AG09319 (cell line): ENCODE measurements at regions not wholly inside any gene's neighbourhood (a gene's known extent, or its start where the extent isn't known, plus 50 kb on each side); places are given as distances from the start of the nearest gene placed in this dataset.

ENCODE experiments used
- DNase-seq: peaks from one replicate; pipeline ENCODE4 v3.0.0-alpha.2; 2010; ENCODE audit warnings: low read depth; ENCODE audit errors: extremely low read depth
- TF ChIP-seq, protein P1 (sequence below): IDR thresholded peaks from 2 replicates; pipeline ENCODE4 v1.5.1; 2011; ENCODE audit warnings: low read depth, mild to moderate bottlenecking, inconsistent platforms, low read length, moderate library complexity

DNA sequence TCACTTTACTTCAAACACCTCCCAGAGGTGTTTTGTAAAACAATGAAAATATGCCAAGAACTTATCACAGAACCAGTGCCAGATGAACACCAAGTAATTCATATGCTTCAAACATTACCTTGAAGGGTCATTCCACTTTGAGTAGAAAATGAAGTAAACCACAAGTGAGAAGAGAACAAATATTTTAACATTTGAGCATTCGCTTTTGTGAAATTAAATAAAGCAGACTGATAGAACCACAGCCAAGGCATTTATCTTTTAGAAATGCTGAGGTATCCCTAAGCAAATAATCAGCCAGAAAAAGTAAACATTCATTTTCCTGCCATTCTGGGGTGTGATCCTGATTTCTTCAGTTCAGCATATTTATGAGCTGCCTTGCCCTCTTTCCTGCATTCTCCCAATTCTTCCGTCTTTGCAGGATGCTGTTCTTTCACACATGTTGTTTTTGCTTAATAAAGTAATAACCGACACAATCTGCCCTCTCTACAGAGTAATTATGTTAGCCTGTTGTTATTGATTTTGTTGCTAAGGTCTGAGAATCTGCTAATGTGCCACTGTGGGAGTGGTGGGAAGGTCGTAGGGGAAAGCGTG is 235.6 kb upstream of the TGFBR2 start:
- DNase-seq: no peak
- TF ChIP-seq, protein P1, sequence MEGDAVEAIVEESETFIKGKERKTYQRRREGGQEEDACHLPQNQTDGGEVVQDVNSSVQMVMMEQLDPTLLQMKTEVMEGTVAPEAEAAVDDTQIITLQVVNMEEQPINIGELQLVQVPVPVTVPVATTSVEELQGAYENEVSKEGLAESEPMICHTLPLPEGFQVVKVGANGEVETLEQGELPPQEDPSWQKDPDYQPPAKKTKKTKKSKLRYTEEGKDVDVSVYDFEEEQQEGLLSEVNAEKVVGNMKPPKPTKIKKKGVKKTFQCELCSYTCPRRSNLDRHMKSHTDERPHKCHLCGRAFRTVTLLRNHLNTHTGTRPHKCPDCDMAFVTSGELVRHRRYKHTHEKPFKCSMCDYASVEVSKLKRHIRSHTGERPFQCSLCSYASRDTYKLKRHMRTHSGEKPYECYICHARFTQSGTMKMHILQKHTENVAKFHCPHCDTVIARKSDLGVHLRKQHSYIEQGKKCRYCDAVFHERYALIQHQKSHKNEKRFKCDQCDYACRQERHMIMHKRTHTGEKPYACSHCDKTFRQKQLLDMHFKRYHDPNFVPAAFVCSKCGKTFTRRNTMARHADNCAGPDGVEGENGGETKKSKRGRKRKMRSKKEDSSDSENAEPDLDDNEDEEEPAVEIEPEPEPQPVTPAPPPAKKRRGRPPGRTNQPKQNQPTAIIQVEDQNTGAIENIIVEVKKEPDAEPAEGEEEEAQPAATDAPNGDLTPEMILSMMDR: no peak

DNA sequence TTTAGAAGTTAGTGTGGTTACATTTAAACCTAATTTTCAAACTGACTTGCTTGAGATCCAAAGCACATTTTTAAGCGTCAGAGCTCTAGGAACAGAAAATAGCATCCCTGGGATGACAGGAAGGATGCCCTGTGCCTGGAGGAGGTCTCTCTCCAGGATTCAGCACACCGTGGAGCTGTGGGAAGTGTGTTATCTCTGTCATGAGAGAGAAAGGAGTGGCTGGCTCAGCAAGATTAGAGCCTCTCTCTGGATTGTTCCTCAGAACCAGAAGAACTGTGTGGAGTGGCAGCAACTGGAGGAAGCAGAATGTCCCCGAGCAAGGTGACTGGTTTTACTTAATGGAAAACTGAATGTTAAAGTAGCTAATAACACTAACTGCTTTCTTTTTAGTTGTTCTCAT is 233.6 kb upstream of the TGFBR2 start:
- no peak for DNase-seq
- TF ChIP-seq, protein P1: no peak

GRCh38 chr3:30384546-30385072 is 221.8 kb upstream of the TGFBR2 start:
- TF ChIP-seq, protein P1: no peak
- no peak for DNase-seq

DNA sequence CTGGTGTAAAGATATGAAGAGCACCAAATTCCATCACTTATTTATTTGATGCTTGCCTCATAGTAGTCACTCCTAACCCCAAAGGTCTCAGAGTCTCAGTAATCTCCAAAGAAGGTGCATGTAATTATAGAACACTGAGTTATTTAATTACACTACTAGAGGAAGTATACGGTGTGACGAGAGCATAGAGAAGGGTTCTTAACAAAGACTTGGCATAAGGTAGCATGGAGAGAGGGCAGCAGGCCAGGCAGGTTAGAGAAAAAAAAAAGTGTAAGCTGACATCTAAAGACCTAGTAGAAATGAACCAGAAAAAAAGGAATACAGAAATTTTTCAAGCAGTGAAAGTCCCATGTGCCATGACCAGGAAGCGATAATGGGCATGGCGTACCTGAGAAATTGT is 213.3 kb upstream of the TGFBR2 start:
- TF ChIP-seq, protein P1: no peak
- DNase-seq: no peak

GRCh38 chr3:30397030-30397429 is 209.4 kb upstream of the TGFBR2 start:
- TF ChIP-seq, protein P1: no peak
- DNase-seq: no peak

- TF ChIP-seq, protein P1: no peak
- DNase-seq: no peak
Measured at GRCh38 chr3:30399394-30400181, 206.8 kb upstream of the TGFBR2 start.

DNA sequence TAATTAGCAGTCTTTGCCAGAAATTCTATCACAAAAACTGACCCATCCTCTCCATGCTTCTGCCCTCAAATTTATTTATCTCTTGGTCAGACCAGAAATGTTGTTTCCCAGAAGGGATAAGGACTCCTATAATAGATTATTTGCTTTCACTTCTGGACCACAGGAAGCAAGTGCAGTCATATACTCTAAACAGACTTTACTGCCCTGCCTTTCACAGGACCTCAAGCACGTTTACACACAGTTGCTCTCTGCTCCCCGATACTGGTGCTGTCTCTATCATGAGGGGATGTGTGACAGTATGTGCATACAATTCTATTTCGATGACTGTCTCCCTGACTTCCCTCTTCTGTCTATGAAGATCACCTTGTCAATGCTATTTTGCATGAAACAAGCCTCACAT is 205.5 kb upstream of the TGFBR2 start:
- DNase-seq: no peak
- TF ChIP-seq, protein P1: no peak
